HG02885 (cell line): ENCODE measurements at regions not wholly inside any gene's neighbourhood (a gene's known extent, or its start where the extent isn't known, plus 50 kb on each side); places are given as distances from the start of the nearest gene placed in this dataset.

Experiments
- ATAC-seq: cut with Tn5 transposase; IDR thresholded peaks from one replicate; pipeline ENCODE4 v1.9.1; 2021; ENCODE audit warnings: mild to moderate bottlenecking; ENCODE audit not compliant: unreplicated experiment, poor library complexity

DNA sequence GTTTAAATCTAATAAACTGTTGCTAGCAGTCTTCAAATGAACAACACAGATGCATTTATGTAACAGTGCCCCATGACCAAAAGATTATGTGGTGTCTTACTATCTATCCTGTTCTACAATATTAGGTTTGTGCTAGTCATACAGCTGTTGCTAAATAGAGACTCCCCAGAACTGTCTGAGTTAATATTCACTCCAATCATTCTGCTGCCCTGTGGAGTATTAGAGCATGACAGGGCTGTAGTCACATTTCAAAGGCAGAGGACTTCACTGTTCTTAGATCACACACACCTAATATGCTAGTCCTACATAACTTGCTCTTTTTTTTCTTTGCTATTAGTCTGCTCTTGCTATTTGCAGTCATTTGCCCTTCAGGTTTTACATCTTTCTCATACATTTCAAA is 157.6 kb upstream of the MDGA2 start:
- ATAC-seq: no peak

DNA sequence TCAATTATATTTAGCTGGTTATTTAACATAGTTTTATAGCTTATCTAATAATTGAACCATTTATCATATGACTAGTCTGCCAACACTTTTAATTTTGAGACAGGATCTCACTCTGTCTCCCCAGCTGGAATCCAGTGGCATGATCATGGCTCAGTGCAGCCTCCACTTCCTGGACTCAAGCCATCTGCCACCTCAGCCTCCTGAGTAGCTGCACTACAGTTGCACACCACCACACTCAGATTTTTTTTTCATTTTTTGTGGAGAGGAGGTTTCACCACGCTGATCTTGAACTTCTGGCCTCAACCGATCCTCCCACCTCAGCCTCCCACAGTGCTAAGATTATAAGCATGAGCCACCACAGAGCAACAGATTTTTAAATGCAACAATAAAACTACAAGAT is 151.4 kb upstream of the MDGA2 start:
- ATAC-seq: no peak

DNA sequence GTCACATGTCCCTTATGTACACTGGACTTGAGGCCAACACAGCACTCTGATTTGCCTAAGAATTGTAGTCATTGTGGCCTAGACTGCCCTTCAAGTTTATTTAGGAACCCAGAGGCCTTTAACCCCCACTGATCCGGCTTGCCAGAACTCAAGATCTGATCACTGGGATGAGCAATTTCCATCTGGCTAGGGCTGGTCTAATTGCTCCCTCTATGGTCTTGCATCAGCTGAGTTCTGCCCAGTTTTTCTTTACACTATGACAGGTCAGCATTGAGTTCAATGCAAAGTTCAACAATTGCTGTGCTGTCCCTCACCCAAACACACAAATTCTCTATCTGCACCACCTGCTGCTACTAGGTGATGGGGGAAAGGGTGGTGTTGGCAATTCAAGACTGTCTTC is 146.9 kb upstream of the MDGA2 start:
- ATAC-seq: no peak

DNA sequence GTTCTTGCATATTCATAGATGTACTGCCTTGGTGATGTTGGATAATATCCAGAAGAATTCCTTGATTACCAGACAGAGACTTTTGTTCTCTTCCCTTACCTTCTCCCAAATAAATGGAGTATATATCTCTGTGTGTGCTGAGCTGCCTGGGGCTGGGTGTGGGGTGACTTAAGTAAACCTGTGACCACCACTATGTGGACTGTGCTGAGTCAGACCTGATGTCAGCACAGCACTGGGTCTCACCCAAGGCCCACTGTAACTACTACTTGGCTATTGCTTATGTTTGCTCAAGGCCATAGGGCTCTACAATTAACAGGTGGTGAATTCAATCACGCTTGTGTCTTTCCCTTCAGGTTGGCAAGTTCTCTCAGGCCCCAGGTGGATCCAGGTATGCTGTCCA is 145.7 kb upstream of the MDGA2 start:
- ATAC-seq: no peak

DNA sequence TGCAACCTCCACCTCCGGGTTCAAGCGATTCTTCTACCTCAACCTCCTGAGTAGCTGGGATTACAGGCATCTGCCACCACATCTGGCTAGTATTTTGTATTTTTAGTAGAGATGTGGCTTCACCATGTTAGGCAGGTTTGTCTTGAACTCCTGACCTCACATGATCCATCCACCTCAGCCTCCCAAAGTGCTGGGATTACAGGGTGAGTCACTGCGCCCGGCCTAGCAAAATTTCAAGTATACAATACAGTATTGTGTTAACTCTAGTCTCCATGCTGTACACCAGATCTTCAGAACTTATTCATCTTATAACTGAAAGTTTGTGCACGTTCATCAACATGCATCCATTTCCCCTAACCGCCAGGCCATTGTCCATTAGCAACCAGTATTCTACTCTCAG is 115.1 kb upstream of the MDGA2 start:
- ATAC-seq: no peak

DNA sequence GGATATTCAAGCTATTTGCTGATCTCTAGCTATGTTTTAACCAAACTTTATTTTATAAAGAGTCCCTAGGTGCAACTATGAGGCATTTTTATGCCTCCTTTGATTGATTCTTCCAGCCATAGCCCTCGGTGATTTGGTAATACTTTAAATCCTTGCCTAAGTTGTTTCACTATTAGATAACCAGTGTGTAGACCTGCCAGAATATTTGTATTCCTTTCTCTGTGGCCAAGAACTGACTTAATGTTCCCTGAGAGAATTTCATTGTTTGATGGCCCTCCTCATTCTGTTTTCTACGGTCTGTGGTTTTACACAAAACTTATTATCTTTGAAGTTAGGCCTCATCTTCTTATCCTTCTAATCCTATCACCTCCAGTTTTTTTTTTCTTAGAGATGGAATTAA is 109.7 kb upstream of the MDGA2 start:
- ATAC-seq: no peak

DNA sequence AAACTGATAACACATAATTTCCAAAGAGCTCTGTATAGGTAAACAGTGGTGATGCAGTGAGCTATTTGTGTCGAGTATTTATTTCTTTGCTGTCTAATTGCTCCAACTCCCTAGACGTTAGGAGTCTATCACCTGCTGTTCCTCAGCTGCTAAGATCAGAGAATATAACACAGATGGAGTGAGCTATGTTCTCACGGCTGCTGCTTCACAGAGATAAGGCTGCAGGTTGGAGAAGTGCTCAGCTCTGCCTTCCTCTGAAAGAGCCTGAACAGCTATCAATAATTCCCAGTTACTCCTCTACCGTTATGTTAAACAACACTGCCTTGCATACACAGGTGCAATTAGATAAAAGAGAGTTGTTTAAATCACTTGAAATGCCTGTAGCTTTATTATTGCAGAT is 103.2 kb upstream of the MDGA2 start:
- ATAC-seq: no peak

DNA sequence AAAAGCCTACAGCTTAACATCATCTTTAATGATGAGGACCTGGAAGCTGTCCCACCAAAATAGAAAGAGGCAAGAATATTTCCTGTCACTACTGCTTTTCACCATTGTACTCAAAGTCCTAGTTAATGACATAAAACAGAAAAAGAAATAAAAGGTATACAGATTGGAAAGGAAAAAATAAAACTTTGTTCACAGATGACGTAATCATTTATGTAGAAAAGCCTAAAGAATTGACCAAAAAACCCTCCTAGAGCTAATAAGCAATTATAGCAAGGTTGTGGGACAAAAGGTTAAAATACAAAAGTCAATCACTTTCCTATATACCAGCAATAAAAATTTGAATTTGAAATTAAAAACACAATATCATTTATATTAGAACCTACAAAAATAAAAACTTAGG is 97.2 kb upstream of the MDGA2 start:
- no peak for ATAC-seq

DNA sequence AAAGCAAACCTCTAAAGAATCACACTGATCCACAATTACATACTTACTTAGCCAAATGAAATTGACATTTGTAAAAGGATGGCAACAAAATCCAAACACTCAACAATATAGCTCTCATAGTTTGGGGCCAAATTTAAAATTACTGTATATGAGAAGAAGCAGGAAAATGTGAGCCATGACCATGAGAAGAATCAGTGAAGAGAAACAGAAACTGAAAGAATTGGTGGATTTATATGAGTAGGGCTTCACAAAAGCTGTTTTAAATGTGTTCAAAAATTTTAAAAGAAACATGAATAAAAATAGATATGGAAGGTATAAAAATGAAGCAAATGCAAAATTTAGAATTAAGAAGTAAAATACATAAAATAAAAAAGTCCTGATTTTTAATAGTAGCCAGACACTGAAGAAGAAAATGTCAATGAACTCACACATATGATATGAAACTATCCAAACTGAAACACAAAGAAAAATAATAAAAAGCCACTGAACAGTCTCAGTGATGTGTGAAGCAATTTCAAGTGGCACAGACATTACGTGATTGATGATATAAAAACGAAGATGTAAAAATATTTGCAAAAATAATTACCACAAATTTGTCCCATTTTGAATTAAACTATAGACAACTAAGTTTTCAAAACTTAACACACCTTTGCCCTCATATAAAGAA is 87.9 kb upstream of the MDGA2 start:
- no peak for ATAC-seq

DNA sequence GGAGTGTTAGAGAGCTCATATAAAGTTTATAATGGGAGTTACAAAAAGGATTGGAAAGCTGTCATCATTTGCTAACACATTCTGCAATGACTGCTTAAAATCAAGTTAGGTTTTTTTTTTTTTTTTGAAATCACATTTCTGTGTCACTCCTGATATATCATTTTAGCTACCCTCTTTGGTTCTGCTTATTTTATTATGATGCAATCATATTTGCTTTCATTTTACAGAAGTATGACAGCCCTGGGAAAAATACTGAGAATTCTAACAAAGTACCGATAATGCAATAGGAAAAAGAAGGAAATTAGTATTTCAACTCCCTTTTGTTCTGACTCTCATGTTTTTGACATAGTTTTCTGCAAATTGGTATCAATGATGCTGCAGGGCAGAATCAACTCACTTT is 71.6 kb upstream of the MDGA2 start:
- no peak for ATAC-seq

DNA sequence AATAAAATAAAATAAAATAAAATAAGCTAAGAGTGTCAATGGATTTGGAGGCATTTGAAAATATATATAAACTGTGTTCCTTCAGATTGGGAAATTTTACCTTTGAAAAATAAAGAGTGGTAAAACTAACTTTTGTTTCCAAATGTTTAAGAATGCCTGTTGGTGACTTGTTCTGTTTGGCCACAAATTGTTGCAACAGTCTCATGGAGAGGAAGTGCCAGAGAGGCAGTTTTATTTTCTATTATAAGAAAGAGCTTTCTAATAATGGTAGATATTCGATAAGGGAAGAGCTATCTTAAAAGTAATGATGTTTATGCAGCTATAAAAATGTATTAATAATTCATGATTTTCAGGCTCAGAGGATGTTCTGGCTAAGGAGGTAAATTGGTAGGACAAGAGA is 68.8 kb upstream of the MDGA2 start:
- no peak for ATAC-seq

DNA sequence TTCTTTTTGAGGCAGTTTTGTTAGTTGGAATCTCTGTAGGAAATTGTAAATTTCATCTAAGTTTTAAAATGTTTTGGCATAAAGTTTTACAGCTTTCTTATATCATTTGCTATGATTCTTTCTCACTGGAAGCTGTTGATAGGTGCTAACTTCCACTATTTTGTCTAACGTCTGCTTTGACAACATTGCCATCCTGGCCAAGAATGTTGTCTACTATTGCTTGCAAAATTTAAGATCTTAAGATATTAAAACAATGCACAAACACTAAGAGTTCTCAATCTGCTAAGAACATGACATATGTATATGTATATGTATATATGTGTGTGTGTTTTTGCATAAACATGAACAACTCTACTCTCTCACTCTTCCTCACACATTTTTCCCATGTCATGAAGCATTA is 64.1 kb upstream of the MDGA2 start:
- ATAC-seq: no peak

DNA sequence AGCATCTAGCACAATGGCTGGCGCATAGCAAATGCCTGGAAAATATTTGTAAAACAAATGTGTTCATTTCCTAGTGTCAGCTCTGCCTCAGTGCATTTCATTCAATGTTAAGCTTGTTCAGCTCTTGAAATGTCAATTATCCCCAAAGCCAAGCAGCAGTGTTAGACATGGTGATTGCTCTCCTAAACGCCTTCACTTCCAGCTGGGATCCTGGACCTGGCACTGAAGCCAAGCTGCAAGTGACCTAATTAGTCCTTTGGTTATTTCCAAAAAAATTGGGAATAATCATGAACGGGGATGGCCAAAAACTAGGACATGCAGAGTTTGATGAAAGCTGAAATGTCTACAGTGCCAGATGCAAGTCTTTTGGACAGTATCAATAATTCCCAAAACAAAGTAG is 54.9 kb upstream of the MDGA2 start:
- ATAC-seq: no peak
